Adipocyte (in vitro differentiated cells): ENCODE measurements at regions not wholly inside any gene's neighbourhood (a gene's known extent, or its start where the extent isn't known, plus 50 kb on each side); places are given as distances from the start of the nearest gene placed in this dataset.
"Not testable (repeated sequence)": the region's sequence is repeated elsewhere in the genome, so short reads cannot be mapped to it uniquely, and the experiment has no call there.

Experiments
- DNase-seq: peaks from one replicate; pipeline ENCODE4 v3.0.0-alpha.2; 2015; ENCODE audit warnings: low read depth
- H3K27me3 ChIP-seq: replicated peaks from 2 replicates; pipeline ENCODE4 v1.7.0; 2013; ENCODE audit warnings: mild to moderate bottlenecking, low read length, moderate library complexity; ENCODE audit not compliant: control insufficient read depth, insufficient read depth
- H3K36me3 ChIP-seq: 2 replicates; pipeline ENCODE4 v1.7.0; 2013; ENCODE audit warnings: low read length, mild to moderate bottlenecking, moderate library complexity; ENCODE audit not compliant: control insufficient read depth, insufficient read depth, severe bottlenecking
- H3K4me1 ChIP-seq: 2 replicates; pipeline ENCODE4 v1.7.0; 2013; ENCODE audit warnings: mild to moderate bottlenecking, low read length, moderate library complexity; ENCODE audit not compliant: control insufficient read depth, insufficient read depth
- H3K4me3 ChIP-seq: 2 replicates; pipeline ENCODE4 v1.7.0; 2013; ENCODE audit warnings: mild to moderate bottlenecking, low read length, moderate library complexity
- H3K9ac ChIP-seq: 2 replicates; pipeline ENCODE4 v1.7.0; 2013; ENCODE audit warnings: mild to moderate bottlenecking, low read length, moderate library complexity
- H3K9me3 ChIP-seq: 2 replicates; pipeline ENCODE4 v1.7.0; 2013; ENCODE audit warnings: mild to moderate bottlenecking, low read length, moderate library complexity; ENCODE audit not compliant: control insufficient read depth

- H3K36me3 ChIP-seq, H3K27me3 ChIP-seq, H3K4me3 ChIP-seq, H3K9ac ChIP-seq, DNase-seq, H3K4me1 ChIP-seq, H3K9me3 ChIP-seq: not testable (repeated sequence)
Observed at GRCh38 chr21:15298755-15299154, 234.0 kb upstream of the NRIP1 start.

GRCh38 chr21:15300131-15300530, 235.3 kb upstream of the NRIP1 start:
- H3K9me3 ChIP-seq = no peaks in the 10 kb centered on the region
- H3K36me3 ChIP-seq = no peaks in the 10 kb centered on the region
- no peak for DNase-seq
- H3K4me3 ChIP-seq = no peak overlapping the region
- no peaks in the 10 kb centered on the region for H3K27me3 ChIP-seq
- peaks cover 5% of the 10 kb centered on the region for H3K4me1 ChIP-seq
- H3K9ac ChIP-seq = no peak overlapping the region

- Histone ChIP-seq H3K4me3 (no peak overlapping the region), H3K36me3 (no peaks in the 10 kb centered on the region), H3K27me3 (no peaks in the 10 kb centered on the region), H3K9ac (no peak overlapping the region), H3K4me1 (peaks cover 5% of the 10 kb centered on the region), H3K9me3 (no peaks in the 10 kb centered on the region)
- no peak for DNase-seq
Observed at GRCh38 chr21:15301014-15301413, 236.2 kb upstream of the NRIP1 start.

GRCh38 chr21:15301736-15302135, 236.9 kb upstream of the NRIP1 start:
- Histone ChIP-seq H3K36me3 (no peaks in the 10 kb centered on the region), H3K9ac (no peak overlapping the region), H3K9me3 (no peaks in the 10 kb centered on the region), H3K4me1 (peaks cover 5% of the 10 kb centered on the region), H3K27me3 (no peaks in the 10 kb centered on the region), H3K4me3 (no peak overlapping the region)
- DNase-seq = no peak

- DNase-seq = no peak
- Histone ChIP-seq H3K9ac (no peak overlapping the region), H3K36me3 (no peaks in the 10 kb centered on the region), H3K27me3 (no peaks in the 10 kb centered on the region), H3K4me3 (no peak overlapping the region), H3K9me3 (no peaks in the 10 kb centered on the region), H3K4me1 (no peaks in the 10 kb centered on the region)
Observed at GRCh38 chr21:15306271-15306670, 241.5 kb upstream of the NRIP1 start.

- Histone ChIP-seq H3K9ac (no peak overlapping the region), H3K9me3 (no peaks in the 10 kb centered on the region), H3K4me1 (no peaks in the 10 kb centered on the region), H3K4me3 (no peak overlapping the region), H3K36me3 (no peaks in the 10 kb centered on the region), H3K27me3 (no peaks in the 10 kb centered on the region)
- DNase-seq = no peak
Observed at GRCh38 chr21:15308333-15308732, 243.5 kb upstream of the NRIP1 start.

GRCh38 chr21:15309022-15309590, 244.3 kb upstream of the NRIP1 start:
- no peak for DNase-seq
- Histone ChIP-seq H3K4me3 (no peak overlapping the region), H3K27me3 (no peaks in the 10 kb centered on the region), H3K9ac (no peak overlapping the region), H3K36me3 (no peaks in the 10 kb centered on the region), H3K9me3 (no peaks in the 10 kb centered on the region), H3K4me1 (no peaks in the 10 kb centered on the region)

- Histone ChIP-seq H3K27me3 (no peaks in the 10 kb centered on the region), H3K4me1 (no peaks in the 10 kb centered on the region), H3K9me3 (no peaks in the 10 kb centered on the region), H3K9ac (no peak overlapping the region), H3K4me3 (no peak overlapping the region), H3K36me3 (no peaks in the 10 kb centered on the region)
- DNase-seq = no peak
Observed at GRCh38 chr21:15309721-15310120, 244.9 kb upstream of the NRIP1 start.

- H3K9ac ChIP-seq = no peak overlapping the region
- H3K4me3 ChIP-seq = no peak overlapping the region
- DNase-seq = no peak
- no peaks in the 10 kb centered on the region for H3K27me3 ChIP-seq
- no peaks in the 10 kb centered on the region for H3K9me3 ChIP-seq
- no peaks in the 10 kb centered on the region for H3K36me3 ChIP-seq
- H3K4me1 ChIP-seq = no peaks in the 10 kb centered on the region
Observed at GRCh38 chr21:15311510-15311909, 246.7 kb upstream of the NRIP1 start.

- H3K27me3 ChIP-seq, H3K4me1 ChIP-seq, H3K4me3 ChIP-seq, H3K36me3 ChIP-seq, H3K9ac ChIP-seq, H3K9me3 ChIP-seq, DNase-seq: not testable (repeated sequence)
Observed at GRCh38 chr21:15317034-15317433, 252.2 kb upstream of the NRIP1 start.

- no peaks in the 10 kb centered on the region for H3K36me3 ChIP-seq
Observed at GRCh38 chr21:15319727-15320126, 254.9 kb upstream of the NRIP1 start.

GRCh38 chr21:15324542-15324941, 259.7 kb upstream of the NRIP1 start:
- Histone ChIP-seq H3K4me3 (no peak overlapping the region), H3K27me3 (no peaks in the 10 kb centered on the region), H3K4me1 (no peaks in the 10 kb centered on the region), H3K9me3 (no peaks in the 10 kb centered on the region), H3K36me3 (no peaks in the 10 kb centered on the region), H3K9ac (no peak overlapping the region)
- no peak for DNase-seq

More at GRCh38 chr21:15319727-15320126, 254.9 kb upstream of the NRIP1 start:
- no peak for DNase-seq
- H3K4me3 ChIP-seq = no peak overlapping the region
- no peak overlapping the region for H3K9ac ChIP-seq
- H3K4me1 ChIP-seq = no peaks in the 10 kb centered on the region
- no peaks in the 10 kb centered on the region for H3K27me3 ChIP-seq
- H3K9me3 ChIP-seq = no peaks in the 10 kb centered on the region
